Tibial nerve (tissue), 4 donors: ENCODE measurements at regions not wholly inside any gene's neighbourhood (a gene's known extent, or its start where the extent isn't known, plus 50 kb on each side); places are given as distances from the start of the nearest gene placed in this dataset.
A peak's percentile ranks its signal among the peaks of the same experiment; 100 is the strongest.
"Not testable (repeated sequence)": the region's sequence is repeated elsewhere in the genome, so short reads cannot be mapped to it uniquely, and the experiment has no call there.

Experiments
- DNase-seq, 2 donors: peaks; one replicate each; pipeline ENCODE4 v3.0.0-alpha.2; 2019; ENCODE audit warnings: low spot score in 2 of 2
- H3K27ac ChIP-seq, 4 donors: fragments of 200-600 bp; sonication (generic) in 3 of 4; one replicate each; pipeline ENCODE4 v1.5.1; 2017 to 2019; ENCODE audit warnings: mild to moderate bottlenecking in 1 of 4
- H3K27me3 ChIP-seq, 2 donors: fragments of 200-600 bp; sonication (generic) in 1 of 2; one replicate each; pipeline versions ENCODE4 v1.5.1 to v1.6.0; 2017 to 2019
- H3K36me3 ChIP-seq, 3 donors: fragments of 200-600 bp; sonication (generic); one replicate each; pipeline ENCODE4 v1.5.1; 2018 to 2019
- H3K4me1 ChIP-seq, 4 donors: fragments of 200-600 bp; sonication (generic) in 3 of 4; one replicate each; pipeline ENCODE4 v1.5.1; 2017 to 2019
- H3K4me3 ChIP-seq, 4 donors: fragments of 200-600 bp; sonication (generic) in 3 of 4; one replicate each; pipeline ENCODE4 v1.5.1; 2017 to 2019; ENCODE audit warnings: mild to moderate bottlenecking in 1 of 4, moderate library complexity in 1 of 4
- H3K9me3 ChIP-seq, 4 donors: fragments of 200-600 bp; sonication (generic) in 3 of 4; one replicate each; pipeline ENCODE4 v1.5.1; 2017 to 2019
- EP300 ChIP-seq, 2 donors: sonication (generic); formaldehyde crosslinking; IDR thresholded peaks; one replicate each; pipeline ENCODE4 v1.6.1; 2017; ENCODE audit warnings: antibody characterized with exemption in 2 of 2, mild to moderate bottlenecking in 1 of 2
- POLR2A ChIP-seq, 2 donors: fragments of 450-650 bp; IDR thresholded peaks; one replicate each; pipeline ENCODE4 v1.6.1; 2017; ENCODE audit warnings: antibody characterized with exemption in 2 of 2, mild to moderate bottlenecking in 2 of 2, moderate library complexity in 2 of 2
- WGBS, 2 donors: methylation state at CpG; one replicate each; pipeline ENCODE4 v1.1.5; 2018; 5-methylcytosine and 5-hydroxymethylcytosine counted together
- TF ChIP-seq, protein P1 (sequence below), 5 experiments: fragments of 200-600 bp in 3 of 5; fragments of 450-650 bp in 2 of 5; sonication (generic) in 3 of 5; IDR thresholded peaks; one replicate each; pipeline ENCODE4 v1.5.1; 2016 to 2019; ENCODE audit warnings: antibody characterized with exemption in 5 of 5, mild to moderate bottlenecking in 3 of 5, moderate library complexity in 2 of 5

DNA sequence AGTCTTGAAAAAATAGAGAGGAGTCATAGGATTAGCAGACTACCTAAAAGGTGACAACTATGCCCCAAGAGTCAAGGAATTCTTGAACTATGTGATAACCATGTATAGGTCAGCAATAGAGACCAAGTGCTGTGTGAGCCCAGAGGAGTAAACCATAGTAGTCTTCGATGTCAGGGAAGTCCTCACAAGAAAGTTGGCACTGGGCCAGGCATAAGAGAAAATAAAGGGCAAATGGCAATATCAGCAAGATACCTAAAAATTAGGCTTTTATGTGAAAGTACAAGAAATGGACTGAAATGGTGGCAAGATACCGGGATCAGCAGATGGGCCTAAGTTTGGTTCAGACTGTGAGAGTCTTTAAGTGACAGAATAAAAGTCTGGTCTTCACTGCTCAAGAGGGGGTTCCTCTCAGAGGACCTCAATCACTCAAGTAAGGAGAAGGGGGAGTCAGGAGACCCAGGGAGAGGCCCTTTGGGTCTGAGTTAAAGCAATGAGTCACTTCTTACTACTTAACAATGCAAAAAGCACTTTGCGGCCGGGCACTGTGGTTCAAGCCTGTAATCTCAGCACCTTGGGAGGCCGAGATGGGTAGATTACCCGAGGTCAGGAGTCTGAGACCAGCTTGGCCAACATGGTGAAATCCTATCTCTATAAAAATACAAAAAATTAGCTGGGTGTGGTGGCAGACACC, 95.0 kb downstream of the TEX35 start:
- Histone ChIP-seq H3K4me3 (no peak overlapping the region), H3K4me1 (peaks cover 0 to 10% (median 6%) of the 10 kb centered on the region in 4 donors), H3K9me3 (no peaks in the 10 kb centered on the region), H3K27me3 (no peaks in the 10 kb centered on the region), H3K36me3 (no peaks in the 10 kb centered on the region), H3K27ac (peak overlapping the region in 3 of 4 donors; percentile 56 to 81 (median 70))
- no peak for TF ChIP-seq POLR2A (IDR thresholded peaks at IDR 0.05)
- TF ChIP-seq EP300 (IDR thresholded peaks at IDR 0.05): no peak
- TF ChIP-seq, protein P1, sequence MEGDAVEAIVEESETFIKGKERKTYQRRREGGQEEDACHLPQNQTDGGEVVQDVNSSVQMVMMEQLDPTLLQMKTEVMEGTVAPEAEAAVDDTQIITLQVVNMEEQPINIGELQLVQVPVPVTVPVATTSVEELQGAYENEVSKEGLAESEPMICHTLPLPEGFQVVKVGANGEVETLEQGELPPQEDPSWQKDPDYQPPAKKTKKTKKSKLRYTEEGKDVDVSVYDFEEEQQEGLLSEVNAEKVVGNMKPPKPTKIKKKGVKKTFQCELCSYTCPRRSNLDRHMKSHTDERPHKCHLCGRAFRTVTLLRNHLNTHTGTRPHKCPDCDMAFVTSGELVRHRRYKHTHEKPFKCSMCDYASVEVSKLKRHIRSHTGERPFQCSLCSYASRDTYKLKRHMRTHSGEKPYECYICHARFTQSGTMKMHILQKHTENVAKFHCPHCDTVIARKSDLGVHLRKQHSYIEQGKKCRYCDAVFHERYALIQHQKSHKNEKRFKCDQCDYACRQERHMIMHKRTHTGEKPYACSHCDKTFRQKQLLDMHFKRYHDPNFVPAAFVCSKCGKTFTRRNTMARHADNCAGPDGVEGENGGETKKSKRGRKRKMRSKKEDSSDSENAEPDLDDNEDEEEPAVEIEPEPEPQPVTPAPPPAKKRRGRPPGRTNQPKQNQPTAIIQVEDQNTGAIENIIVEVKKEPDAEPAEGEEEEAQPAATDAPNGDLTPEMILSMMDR (IDR thresholded peaks at IDR 0.05): no peak
- 87% methylated on average over 6 of the region's 6 CpGs for WGBS, 2 donors
- DNase-seq: no peak

DNA sequence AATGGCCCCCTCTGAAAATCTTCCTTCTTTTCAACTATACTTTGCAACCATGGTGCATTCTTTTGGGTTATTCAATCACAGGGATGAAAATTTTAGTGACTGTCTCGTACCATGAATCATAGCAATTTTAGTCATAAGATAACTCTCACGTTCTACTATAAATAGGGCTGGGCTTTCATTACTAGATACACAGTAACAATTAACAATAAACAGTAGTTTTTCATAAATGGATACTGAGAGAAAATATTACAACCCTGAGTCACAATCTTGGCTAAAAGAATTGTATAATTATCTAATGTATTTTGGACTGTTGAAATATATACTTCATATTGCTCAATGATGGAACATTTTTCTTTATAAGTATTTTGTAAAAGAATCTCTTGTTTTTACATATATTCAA, 96.1 kb downstream of the TEX35 start:
- DNase-seq: no peak
- Histone ChIP-seq H3K27ac (peak overlapping the region in 2 of 4 donors; percentile 56 to 81), H3K4me3 (no peak overlapping the region), H3K27me3 (no peaks in the 10 kb centered on the region), H3K36me3 (no peaks in the 10 kb centered on the region), H3K4me1 (peaks cover 0 to 10% (median 6%) of the 10 kb centered on the region in 4 donors), H3K9me3 (no peaks in the 10 kb centered on the region)
- TF ChIP-seq, protein P1 (IDR thresholded peaks at IDR 0.05): no peak
- no peak for TF ChIP-seq EP300 (IDR thresholded peaks at IDR 0.05)
- TF ChIP-seq POLR2A (IDR thresholded peaks at IDR 0.05): no peak
- WGBS, 2 donors: 32 to 38% methylated on average over 2 of the region's 2 CpGs

DNA sequence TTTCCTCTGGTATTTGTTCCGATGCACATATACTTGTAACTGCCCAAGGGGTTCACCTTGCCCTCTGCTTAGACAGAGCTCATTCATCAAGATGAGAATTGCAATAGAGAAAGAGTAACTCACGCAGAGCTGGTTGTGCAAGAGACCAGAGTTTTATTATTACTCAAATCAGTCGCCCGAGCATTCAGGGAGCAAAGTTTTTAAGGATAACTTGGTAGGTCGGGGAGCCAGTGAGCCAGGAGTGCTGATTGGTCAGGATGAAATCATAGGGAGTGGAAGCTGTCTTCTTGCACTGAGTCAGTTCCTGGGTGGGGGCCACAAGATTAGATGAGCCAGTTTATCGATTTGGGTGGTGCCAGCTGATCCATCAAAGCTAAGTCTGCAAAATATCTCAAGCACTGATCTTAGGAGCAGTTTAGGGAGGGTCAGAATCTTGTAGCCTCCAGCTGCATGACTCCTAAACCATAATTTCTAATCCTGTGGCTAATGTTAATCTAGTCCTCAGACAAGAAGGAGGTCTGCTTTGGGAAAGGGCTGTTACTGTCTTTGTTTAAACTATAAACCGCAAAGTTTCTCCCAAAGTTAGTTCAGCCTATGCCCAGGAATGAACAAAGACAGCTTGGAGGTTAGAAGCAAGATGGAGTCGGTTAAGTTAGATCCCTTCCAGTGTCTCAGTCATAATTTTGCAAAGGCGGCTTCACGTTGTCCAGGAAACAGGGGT, 97.9 kb downstream of the TEX35 start:
- not testable (repeated sequence) for H3K27ac ChIP-seq, DNase-seq, H3K4me3 ChIP-seq, H3K36me3 ChIP-seq, H3K9me3 ChIP-seq, H3K27me3 ChIP-seq
- peaks cover 0 to 12% (median 7%) of the 10 kb centered on the region in 4 donors for H3K4me1 ChIP-seq
- 89 to 92% methylated on average over 10 of the region's 10 CpGs for WGBS, 2 donors

DNA sequence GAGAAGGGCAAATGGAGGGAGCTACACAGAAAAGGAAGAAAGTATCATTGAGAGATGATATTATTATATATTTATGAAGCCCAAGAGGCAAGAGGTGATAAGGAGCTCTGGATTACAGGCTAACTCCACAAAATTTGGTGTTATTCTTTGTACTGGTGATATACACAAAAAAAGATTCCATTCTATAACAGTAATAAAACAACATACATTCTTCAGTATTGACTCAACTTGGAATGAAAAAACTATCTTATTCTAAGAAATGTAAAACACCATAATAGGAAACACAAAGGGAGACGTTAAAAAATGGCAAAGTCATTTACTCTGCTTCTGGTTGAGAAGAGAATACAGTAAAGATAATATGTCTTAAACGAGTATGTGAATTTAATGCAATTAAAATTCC, 99.4 kb downstream of the TEX35 start:
- H3K4me1 ChIP-seq: peaks cover 0 to 12% (median 7%) of the 10 kb centered on the region in 4 donors
- H3K9me3 ChIP-seq: no peaks in the 10 kb centered on the region
- peak overlapping the region in 1 of 4 donors; percentile 6 for H3K27ac ChIP-seq
- H3K36me3 ChIP-seq: no peaks in the 10 kb centered on the region
- H3K27me3 ChIP-seq: no peaks in the 10 kb centered on the region
- no peak overlapping the region for H3K4me3 ChIP-seq
- WGBS, 2 donors: 41 to 45% methylated on average over 2 of the region's 2 CpGs
- no peak for DNase-seq
- TF ChIP-seq POLR2A (IDR thresholded peaks at IDR 0.05): no peak
- no peak for TF ChIP-seq EP300 (IDR thresholded peaks at IDR 0.05)
- TF ChIP-seq, protein P1 (IDR thresholded peaks at IDR 0.05): no peak

DNA sequence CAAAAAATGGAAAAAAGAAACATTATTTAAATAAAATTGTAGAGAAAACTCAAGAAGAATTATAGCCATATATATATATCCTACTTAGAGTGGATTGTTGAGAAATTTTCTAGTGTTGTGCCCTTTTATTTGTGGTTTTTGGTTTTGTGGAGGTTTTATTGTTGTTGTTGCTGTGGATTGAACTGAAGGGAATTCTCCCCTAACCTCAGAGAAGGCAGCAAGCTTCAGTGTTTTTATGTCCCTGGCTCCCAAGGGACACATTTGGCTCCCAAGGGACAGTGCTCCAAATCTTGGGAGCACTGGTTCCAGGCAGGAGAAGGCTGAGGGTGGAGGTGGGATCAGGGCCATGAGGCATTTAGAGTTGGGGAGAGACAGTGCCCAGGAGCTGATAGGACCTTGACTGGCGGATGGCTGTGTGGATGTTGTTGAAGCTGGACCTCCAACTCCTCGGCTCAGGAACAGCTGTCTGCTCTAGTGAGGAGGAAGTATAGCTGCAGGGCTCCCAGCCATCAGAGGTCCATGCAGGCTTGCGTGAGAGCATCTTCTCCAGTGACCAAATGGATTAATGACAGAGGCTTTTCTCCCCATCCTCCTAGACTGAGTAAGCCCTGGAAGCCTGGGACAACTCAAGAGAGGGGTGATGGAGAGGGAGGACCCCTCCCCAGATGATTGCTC, 100.5 kb downstream of the TEX35 start:
- H3K27me3 ChIP-seq: no peaks in the 10 kb centered on the region
- TF ChIP-seq EP300 (IDR thresholded peaks at IDR 0.05): no peak
- TF ChIP-seq, protein P1 (IDR thresholded peaks at IDR 0.05): no peak
- no peak for TF ChIP-seq POLR2A (IDR thresholded peaks at IDR 0.05)
- DNase-seq: no peak
- H3K27ac ChIP-seq: no peak overlapping the region
- H3K4me1 ChIP-seq: peaks cover 0 to 5% (median 4%) of the 10 kb centered on the region in 4 donors
- no peaks in the 10 kb centered on the region for H3K36me3 ChIP-seq
- no peak overlapping the region for H3K4me3 ChIP-seq
- 77 to 83% methylated on average over 3 of the region's 3 CpGs for WGBS, 2 donors
- H3K9me3 ChIP-seq: no peaks in the 10 kb centered on the region
